Fibroblast of villous mesenchyme (primary cell): ENCODE measurements at regions not wholly inside any gene's neighbourhood (a gene's known extent, or its start where the extent isn't known, plus 50 kb on each side); places are given as distances from the start of the nearest gene placed in this dataset.
A peak's percentile ranks its signal among the peaks of the same experiment; 100 is the strongest.
"Not testable (repeated sequence)": the region's sequence is repeated elsewhere in the genome, so short reads cannot be mapped to it uniquely, and the experiment has no call there.

Source experiments
- DNase-seq: peaks from one replicate; pipeline ENCODE4 v3.0.0-alpha.2; 2010; ENCODE audit warnings: low read depth
- H3K4me3 ChIP-seq: 2 replicates; pipeline ENCODE4 v1.5.1; 2011; ENCODE audit warnings: low read depth, mild to moderate bottlenecking, low read length
- CTCF ChIP-seq: IDR thresholded peaks from 2 replicates; pipeline ENCODE4 v1.5.1; 2012; ENCODE audit warnings: low read depth, mild to moderate bottlenecking, low read length; ENCODE audit not compliant: insufficient read depth

GRCh38 chr9:29588361-29588760, 2015.1 kb upstream of the C9orf72 start:
- no peak for DNase-seq
- no peak overlapping the region for H3K4me3 ChIP-seq
- TF ChIP-seq CTCF, result no peak

- TF ChIP-seq CTCF, result no peak
- H3K4me3 ChIP-seq, result no peak overlapping the region
- no peak for DNase-seq
Measured at GRCh38 chr9:29609282-29609681, 2036.0 kb upstream of the C9orf72 start.

- no peak for DNase-seq
- no peak overlapping the region for H3K4me3 ChIP-seq
- no peak for TF ChIP-seq CTCF
Measured at GRCh38 chr9:29613773-29614172, 2040.5 kb upstream of the C9orf72 start.

GRCh38 chr9:29616844-29617243, 2043.6 kb upstream of the C9orf72 start:
- TF ChIP-seq CTCF, result no peak
- no peak overlapping the region for H3K4me3 ChIP-seq
- no peak for DNase-seq

- peak; percentile 78 for DNase-seq
Measured at GRCh38 chr9:29625292-29625731, 2052.0 kb upstream of the C9orf72 start.

GRCh38 chr9:29625931-29626330, 2052.7 kb upstream of the C9orf72 start:
- no peak overlapping the region for H3K4me3 ChIP-seq
- DNase-seq, result no peak
- no peak for TF ChIP-seq CTCF

More at GRCh38 chr9:29625292-29625731, 2052.0 kb upstream of the C9orf72 start:
- no peak overlapping the region for H3K4me3 ChIP-seq
- no peak for TF ChIP-seq CTCF

- not testable (repeated sequence) for DNase-seq, H3K4me3 ChIP-seq
Measured at GRCh38 chr9:29628856-29629255, 2055.6 kb upstream of the C9orf72 start.
